ENCODE measurements at regions not wholly inside any gene's neighbourhood (a gene's known extent, or its start where the extent isn't known, plus 50 kb on each side); places are given as distances from the start of the nearest gene placed in this dataset.

DNA sequence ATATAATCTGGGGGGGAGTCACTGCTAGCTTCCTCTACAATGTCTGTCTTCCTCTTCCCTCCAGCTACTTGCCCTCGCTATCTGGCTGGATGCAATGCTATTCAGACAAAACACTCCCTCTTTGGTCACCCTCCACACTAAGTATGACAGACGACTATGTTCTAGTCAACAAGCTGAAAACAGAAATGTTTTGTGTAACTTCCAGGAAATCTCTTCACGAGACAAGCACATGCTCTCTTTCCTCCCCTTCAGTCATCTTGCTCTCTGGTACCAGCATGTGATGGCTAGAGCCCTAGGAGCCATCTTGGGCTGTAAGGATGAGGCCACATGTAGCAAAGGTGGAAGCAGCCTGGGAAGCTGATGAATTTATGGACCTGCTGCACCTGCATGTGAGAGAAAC lies 151.3 kb downstream of the ARRDC4 start:
- Histone ChIP-seq H3K27ac (ENCODE audit: low read depth, low read length) (no peak overlapping the region), H3K36me3 (ENCODE audit: control insufficient read depth in 3 of 3, insufficient read depth in 3 of 3, low read length in 3 of 3) (no peaks in the 10 kb centered on the region), H3K4me3 (ENCODE audit: low read length in 3 of 3) (no peak overlapping the region), H3K9me3 (ENCODE audit: control insufficient read depth in 3 of 3, low read length in 3 of 3) (no peaks in the 10 kb centered on the region), H3K27me3 (ENCODE audit: control insufficient read depth in 3 of 3, insufficient read depth in 3 of 3, low read length in 3 of 3) (peaks cover 0 to 6% (median 0%) of the 10 kb centered on the region in 3 donors), H3K4me1 (ENCODE audit: control insufficient read depth in 3 of 3, insufficient read depth in 3 of 3, low read length in 3 of 3) (no peaks in the 10 kb centered on the region), H3K9ac (ENCODE audit: low read depth in 1 of 3, low read length in 3 of 3) (no peak overlapping the region)

DNA sequence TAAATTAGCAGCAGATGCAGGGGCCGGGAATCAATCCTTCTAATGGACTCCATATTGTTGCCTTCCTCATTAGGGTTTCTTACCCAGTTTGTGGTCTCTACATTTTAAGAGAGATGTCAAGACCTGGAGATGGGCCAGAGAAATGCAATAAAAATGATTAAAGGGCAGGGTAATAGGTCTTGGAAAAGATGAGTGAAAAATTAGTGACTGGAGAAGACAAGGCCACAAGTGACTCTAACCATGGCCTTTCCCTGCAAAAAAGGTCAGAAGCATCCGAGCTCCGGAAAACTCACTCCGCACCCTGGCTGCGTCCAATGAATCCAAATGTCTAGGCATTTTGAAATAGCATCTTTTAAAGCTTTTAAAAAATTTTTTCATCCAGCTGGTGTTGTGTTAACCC lies 152.8 kb downstream of the ARRDC4 start:
- H3K9me3 ChIP-seq (ENCODE audit: control insufficient read depth in 3 of 3, low read length in 3 of 3): no peaks in the 10 kb centered on the region
- H3K36me3 ChIP-seq (ENCODE audit: control insufficient read depth in 3 of 3, insufficient read depth in 3 of 3, low read length in 3 of 3): no peaks in the 10 kb centered on the region
- H3K4me3 ChIP-seq (ENCODE audit: low read length in 3 of 3): no peak overlapping the region
- no peak overlapping the region for H3K9ac ChIP-seq (ENCODE audit: low read depth in 1 of 3, low read length in 3 of 3)
- no peak overlapping the region for H3K27ac ChIP-seq (ENCODE audit: low read depth, low read length)
- no peaks in the 10 kb centered on the region for H3K4me1 ChIP-seq (ENCODE audit: control insufficient read depth in 3 of 3, insufficient read depth in 3 of 3, low read length in 3 of 3)
- peaks cover 0 to 6% (median 0%) of the 10 kb centered on the region in 3 donors for H3K27me3 ChIP-seq (ENCODE audit: control insufficient read depth in 3 of 3, insufficient read depth in 3 of 3, low read length in 3 of 3)

DNA sequence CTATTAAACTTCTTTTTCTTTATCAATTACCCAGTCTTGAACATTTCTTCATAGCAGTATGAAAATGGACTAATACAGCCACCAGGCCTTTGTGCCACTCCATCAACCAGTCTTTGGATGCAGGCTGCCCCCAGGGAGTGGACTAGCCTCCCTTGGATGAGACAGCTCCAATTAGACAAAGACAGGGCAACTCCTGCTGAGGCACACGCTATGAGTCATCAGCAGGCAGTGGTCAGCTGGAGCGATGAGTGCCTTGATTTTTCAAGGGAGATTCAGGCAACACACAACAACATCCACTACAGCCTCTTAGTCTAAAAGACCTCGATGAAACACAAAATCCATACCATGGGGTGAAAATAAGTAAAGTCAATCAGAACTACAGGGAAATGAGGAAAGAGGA lies 160.1 kb downstream of the ARRDC4 start:
- Histone ChIP-seq H3K27ac (ENCODE audit: low read depth, low read length) (no peak overlapping the region), H3K9me3 (ENCODE audit: control insufficient read depth in 3 of 3, low read length in 3 of 3) (no peaks in the 10 kb centered on the region), H3K4me1 (ENCODE audit: control insufficient read depth in 3 of 3, insufficient read depth in 3 of 3, low read length in 3 of 3) (no peaks in the 10 kb centered on the region), H3K4me3 (ENCODE audit: low read length in 3 of 3) (no peak overlapping the region), H3K27me3 (ENCODE audit: control insufficient read depth in 3 of 3, insufficient read depth in 3 of 3, low read length in 3 of 3) (peaks cover 0 to 9% (median 8%) of the 10 kb centered on the region in 3 donors), H3K36me3 (ENCODE audit: control insufficient read depth in 3 of 3, insufficient read depth in 3 of 3, low read length in 3 of 3) (no peaks in the 10 kb centered on the region), H3K9ac (ENCODE audit: low read depth in 1 of 3, low read length in 3 of 3) (no peak overlapping the region)

DNA sequence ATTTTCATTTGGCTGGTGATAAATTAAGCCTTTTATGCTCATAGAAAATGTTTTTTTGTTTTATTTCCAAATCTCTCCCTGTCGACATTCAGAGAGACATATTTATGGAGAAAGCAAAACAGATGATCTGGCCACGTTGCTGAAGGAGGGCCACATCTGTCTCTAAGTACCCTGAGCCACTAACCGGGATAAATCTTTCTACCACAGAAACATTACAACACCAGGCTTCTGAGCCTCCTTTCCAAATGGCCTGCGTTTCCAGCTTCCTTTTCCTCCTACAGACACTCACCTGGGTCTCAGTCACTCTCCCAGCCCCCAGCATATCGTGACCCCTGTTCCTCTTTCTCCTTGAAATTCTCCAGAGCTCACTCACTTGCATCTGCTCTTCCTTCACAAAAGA lies 161.0 kb downstream of the ARRDC4 start:
- H3K9ac ChIP-seq (ENCODE audit: low read depth in 1 of 3, low read length in 3 of 3): no peak overlapping the region
- no peak overlapping the region for H3K27ac ChIP-seq (ENCODE audit: low read depth, low read length)
- H3K4me3 ChIP-seq (ENCODE audit: low read length in 3 of 3): no peak overlapping the region
- H3K4me1 ChIP-seq (ENCODE audit: control insufficient read depth in 3 of 3, insufficient read depth in 3 of 3, low read length in 3 of 3): no peaks in the 10 kb centered on the region
- peaks cover 0 to 9% (median 8%) of the 10 kb centered on the region in 3 donors for H3K27me3 ChIP-seq (ENCODE audit: control insufficient read depth in 3 of 3, insufficient read depth in 3 of 3, low read length in 3 of 3)
- no peaks in the 10 kb centered on the region for H3K9me3 ChIP-seq (ENCODE audit: control insufficient read depth in 3 of 3, low read length in 3 of 3)
- H3K36me3 ChIP-seq (ENCODE audit: control insufficient read depth in 3 of 3, insufficient read depth in 3 of 3, low read length in 3 of 3): no peaks in the 10 kb centered on the region

DNA sequence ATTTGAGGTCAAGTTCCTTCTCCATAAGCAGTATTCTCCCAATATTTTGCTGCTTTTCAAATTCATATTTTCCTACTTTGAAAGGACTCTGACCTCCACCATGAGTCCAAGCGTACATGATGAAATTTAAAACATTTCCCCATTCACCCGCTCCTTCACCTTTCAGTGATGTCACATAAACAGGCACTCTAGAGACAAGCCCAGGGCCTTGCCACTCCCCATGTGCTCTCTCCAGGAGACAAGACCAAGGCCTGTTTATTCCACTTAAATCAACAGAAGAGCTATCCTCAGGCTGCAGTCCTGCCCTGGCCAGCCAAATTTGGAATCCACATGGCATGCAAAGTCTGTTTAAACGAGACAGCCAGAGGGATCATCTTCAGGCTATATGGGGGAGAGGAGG lies 161.5 kb downstream of the ARRDC4 start:
- H3K27me3 ChIP-seq (ENCODE audit: control insufficient read depth in 3 of 3, insufficient read depth in 3 of 3, low read length in 3 of 3): peaks cover 0 to 9% (median 8%) of the 10 kb centered on the region in 3 donors
- H3K27ac ChIP-seq (ENCODE audit: low read depth, low read length): no peak overlapping the region
- H3K9ac ChIP-seq (ENCODE audit: low read depth in 1 of 3, low read length in 3 of 3): no peak overlapping the region
- no peak overlapping the region for H3K4me3 ChIP-seq (ENCODE audit: low read length in 3 of 3)
- no peaks in the 10 kb centered on the region for H3K9me3 ChIP-seq (ENCODE audit: control insufficient read depth in 3 of 3, low read length in 3 of 3)
- no peaks in the 10 kb centered on the region for H3K4me1 ChIP-seq (ENCODE audit: control insufficient read depth in 3 of 3, insufficient read depth in 3 of 3, low read length in 3 of 3)
- H3K36me3 ChIP-seq (ENCODE audit: control insufficient read depth in 3 of 3, insufficient read depth in 3 of 3, low read length in 3 of 3): no peaks in the 10 kb centered on the region

DNA sequence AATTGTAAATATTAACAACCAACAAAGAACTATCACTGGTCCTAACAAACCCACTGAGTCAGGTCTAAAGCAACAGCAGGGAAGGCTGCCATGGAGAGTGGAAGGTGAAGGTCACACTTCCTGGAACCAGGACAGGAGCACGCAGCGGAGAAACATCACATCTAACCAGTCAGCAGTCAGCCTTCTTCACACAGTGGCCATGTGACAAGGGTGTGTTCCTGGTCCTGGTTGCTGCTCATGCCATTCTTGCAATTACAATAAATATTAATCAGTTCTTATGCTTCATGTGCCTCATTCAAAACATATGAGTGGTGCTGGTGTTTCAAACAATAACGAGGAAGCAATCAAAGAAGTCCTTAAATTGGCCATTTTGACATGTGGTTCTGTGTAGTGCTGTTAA lies 162.8 kb downstream of the ARRDC4 start:
- Histone ChIP-seq H3K4me1 (ENCODE audit: control insufficient read depth in 3 of 3, insufficient read depth in 3 of 3, low read length in 3 of 3) (no peaks in the 10 kb centered on the region), H3K27ac (ENCODE audit: low read depth, low read length) (no peak overlapping the region), H3K4me3 (ENCODE audit: low read length in 3 of 3) (no peak overlapping the region), H3K36me3 (ENCODE audit: control insufficient read depth in 3 of 3, insufficient read depth in 3 of 3, low read length in 3 of 3) (no peaks in the 10 kb centered on the region), H3K27me3 (ENCODE audit: control insufficient read depth in 3 of 3, insufficient read depth in 3 of 3, low read length in 3 of 3) (peaks cover 0 to 9% (median 8%) of the 10 kb centered on the region in 3 donors), H3K9me3 (ENCODE audit: control insufficient read depth in 3 of 3, low read length in 3 of 3) (no peaks in the 10 kb centered on the region), H3K9ac (ENCODE audit: low read depth in 1 of 3, low read length in 3 of 3) (no peak overlapping the region)

DNA sequence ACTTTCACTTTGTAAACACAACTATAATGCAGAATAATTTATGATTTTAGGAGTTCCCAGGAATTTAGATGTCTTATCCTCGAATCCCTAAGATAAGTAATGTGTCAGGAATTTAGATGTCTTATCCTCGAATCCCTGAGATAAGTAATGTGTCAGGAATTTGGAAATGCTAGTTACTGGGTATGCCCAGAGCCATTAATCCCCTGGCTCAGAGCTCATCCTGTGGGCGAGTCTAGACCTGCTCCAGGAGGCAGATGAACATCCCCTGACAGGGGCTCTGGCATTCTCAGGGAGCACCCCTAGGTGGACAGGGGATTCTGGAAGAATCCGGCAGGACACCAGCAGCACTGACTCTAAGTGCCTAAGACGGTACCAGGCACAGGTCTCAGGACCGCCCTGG lies 163.3 kb downstream of the ARRDC4 start:
- no peaks in the 10 kb centered on the region for H3K9me3 ChIP-seq (ENCODE audit: control insufficient read depth in 3 of 3, low read length in 3 of 3)
- no peak overlapping the region for H3K9ac ChIP-seq (ENCODE audit: low read depth in 1 of 3, low read length in 3 of 3)
- H3K27me3 ChIP-seq (ENCODE audit: control insufficient read depth in 3 of 3, insufficient read depth in 3 of 3, low read length in 3 of 3): peaks cover 0 to 9% (median 8%) of the 10 kb centered on the region in 3 donors
- H3K4me1 ChIP-seq (ENCODE audit: control insufficient read depth in 3 of 3, insufficient read depth in 3 of 3, low read length in 3 of 3): no peaks in the 10 kb centered on the region
- no peak overlapping the region for H3K27ac ChIP-seq (ENCODE audit: low read depth, low read length)
- no peaks in the 10 kb centered on the region for H3K36me3 ChIP-seq (ENCODE audit: control insufficient read depth in 3 of 3, insufficient read depth in 3 of 3, low read length in 3 of 3)
- H3K4me3 ChIP-seq (ENCODE audit: low read length in 3 of 3): no peak overlapping the region

DNA sequence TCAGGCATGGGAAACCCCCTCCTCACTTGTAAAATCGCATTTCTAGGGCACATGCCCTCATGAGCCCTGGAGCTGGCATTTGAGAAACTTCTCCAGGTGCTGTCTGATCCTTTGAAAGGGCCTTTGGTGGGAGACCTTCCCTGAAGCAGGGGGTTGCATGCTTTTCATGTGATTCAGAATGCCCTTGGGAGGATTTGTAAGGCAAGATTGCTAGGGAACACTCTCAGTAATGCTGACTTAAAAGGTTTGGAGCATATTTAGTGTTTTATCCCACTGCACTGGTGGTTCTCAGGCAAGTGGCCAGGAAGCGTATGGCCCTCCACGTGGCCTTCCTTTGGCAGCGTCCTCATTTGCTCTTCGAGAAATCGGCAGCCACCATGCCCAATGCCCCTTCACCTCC lies 164.1 kb downstream of the ARRDC4 start:
- no peaks in the 10 kb centered on the region for H3K4me1 ChIP-seq (ENCODE audit: control insufficient read depth in 3 of 3, insufficient read depth in 3 of 3, low read length in 3 of 3)
- no peaks in the 10 kb centered on the region for H3K9me3 ChIP-seq (ENCODE audit: control insufficient read depth in 3 of 3, low read length in 3 of 3)
- no peaks in the 10 kb centered on the region for H3K36me3 ChIP-seq (ENCODE audit: control insufficient read depth in 3 of 3, insufficient read depth in 3 of 3, low read length in 3 of 3)
- no peak overlapping the region for H3K4me3 ChIP-seq (ENCODE audit: low read length in 3 of 3)
- H3K27ac ChIP-seq (ENCODE audit: low read depth, low read length): no peak overlapping the region
- peaks cover 0 to 9% (median 8%) of the 10 kb centered on the region in 3 donors for H3K27me3 ChIP-seq (ENCODE audit: control insufficient read depth in 3 of 3, insufficient read depth in 3 of 3, low read length in 3 of 3)
- H3K9ac ChIP-seq (ENCODE audit: low read depth in 1 of 3, low read length in 3 of 3): no peak overlapping the region

DNA sequence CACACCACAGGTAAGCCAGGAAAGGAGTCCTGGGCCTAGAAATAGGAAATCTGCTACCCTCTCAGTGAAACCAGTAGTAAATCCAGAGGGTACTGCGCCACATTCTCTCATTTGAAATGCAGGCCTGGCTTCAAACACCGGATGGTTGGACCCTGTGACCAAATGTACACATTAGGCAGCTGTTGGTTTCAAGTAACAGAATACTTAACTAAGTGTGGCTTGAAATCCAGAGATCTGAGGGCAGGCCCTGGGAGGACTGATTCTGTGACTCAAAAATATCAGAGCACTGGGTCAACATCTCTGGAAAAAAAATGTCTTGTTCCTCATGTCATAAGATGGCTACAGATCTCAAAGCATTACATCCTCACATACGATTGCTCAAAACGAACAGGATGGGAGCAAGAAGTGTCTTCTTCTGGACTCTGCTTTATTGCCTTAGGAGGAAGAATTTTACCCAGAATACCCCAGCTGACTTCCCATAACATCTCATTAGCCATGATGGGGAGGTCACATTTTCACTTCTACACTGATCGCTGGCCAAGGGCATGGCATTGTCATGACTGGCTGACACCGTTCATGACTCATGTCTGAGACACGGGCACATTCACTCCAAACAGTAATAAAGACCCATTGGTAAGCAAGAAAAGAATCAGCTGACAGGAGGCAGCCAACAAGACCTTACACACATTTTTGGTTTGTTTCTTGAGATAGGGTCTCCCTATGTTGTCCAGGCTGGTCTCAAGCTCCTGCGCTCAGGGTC lies 166.0 kb downstream of the ARRDC4 start:
- Histone ChIP-seq H3K9ac (ENCODE audit: low read depth in 1 of 3, low read length in 3 of 3) (no peak overlapping the region), H3K27ac (ENCODE audit: low read depth, low read length) (no peak overlapping the region), H3K9me3 (ENCODE audit: control insufficient read depth in 3 of 3, low read length in 3 of 3) (no peaks in the 10 kb centered on the region), H3K4me1 (ENCODE audit: control insufficient read depth in 3 of 3, insufficient read depth in 3 of 3, low read length in 3 of 3) (no peaks in the 10 kb centered on the region), H3K36me3 (ENCODE audit: control insufficient read depth in 3 of 3, insufficient read depth in 3 of 3, low read length in 3 of 3) (no peaks in the 10 kb centered on the region), H3K4me3 (ENCODE audit: low read length in 3 of 3) (no peak overlapping the region), H3K27me3 (ENCODE audit: control insufficient read depth in 3 of 3, insufficient read depth in 3 of 3, low read length in 3 of 3) (peaks cover 0 to 9% (median 0%) of the 10 kb centered on the region in 3 donors)

DNA sequence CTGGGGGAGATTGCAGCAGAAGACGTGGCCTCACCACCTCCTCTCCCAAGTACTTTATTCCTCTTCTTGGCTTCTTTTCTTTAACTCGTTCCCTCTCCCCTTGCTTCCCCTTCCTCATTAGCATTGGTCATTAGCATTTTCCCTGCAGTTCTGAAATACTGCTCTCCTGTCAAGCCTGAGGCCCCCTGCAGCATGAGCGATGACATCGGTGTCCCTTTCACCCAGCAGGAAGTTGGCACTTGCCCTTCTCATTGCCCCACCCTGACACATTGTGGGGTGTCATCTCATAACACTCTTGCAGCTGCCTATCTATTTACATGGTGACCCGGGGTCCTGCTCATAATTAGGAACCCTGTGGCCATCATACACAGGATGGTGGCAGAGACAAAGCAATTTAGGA lies 167.1 kb downstream of the ARRDC4 start:
- Histone ChIP-seq H3K9me3 (ENCODE audit: control insufficient read depth in 3 of 3, low read length in 3 of 3) (no peaks in the 10 kb centered on the region), H3K27ac (ENCODE audit: low read depth, low read length) (no peak overlapping the region), H3K27me3 (ENCODE audit: control insufficient read depth in 3 of 3, insufficient read depth in 3 of 3, low read length in 3 of 3) (peaks cover 0 to 9% (median 0%) of the 10 kb centered on the region in 3 donors)

More for the DNA sequence above, 167.1 kb downstream of the ARRDC4 start:
- Histone ChIP-seq H3K36me3 (ENCODE audit: control insufficient read depth in 3 of 3, insufficient read depth in 3 of 3, low read length in 3 of 3) (no peaks in the 10 kb centered on the region), H3K4me3 (ENCODE audit: low read length in 3 of 3) (no peak overlapping the region), H3K4me1 (ENCODE audit: control insufficient read depth in 3 of 3, insufficient read depth in 3 of 3, low read length in 3 of 3) (no peaks in the 10 kb centered on the region), H3K9ac (ENCODE audit: low read depth in 1 of 3, low read length in 3 of 3) (no peak overlapping the region)
